ENCODE measurements at regions not wholly inside any gene's neighbourhood (a gene's known extent, or its start where the extent isn't known, plus 50 kb on each side); places are given as distances from the start of the nearest gene placed in this dataset.

DNA sequence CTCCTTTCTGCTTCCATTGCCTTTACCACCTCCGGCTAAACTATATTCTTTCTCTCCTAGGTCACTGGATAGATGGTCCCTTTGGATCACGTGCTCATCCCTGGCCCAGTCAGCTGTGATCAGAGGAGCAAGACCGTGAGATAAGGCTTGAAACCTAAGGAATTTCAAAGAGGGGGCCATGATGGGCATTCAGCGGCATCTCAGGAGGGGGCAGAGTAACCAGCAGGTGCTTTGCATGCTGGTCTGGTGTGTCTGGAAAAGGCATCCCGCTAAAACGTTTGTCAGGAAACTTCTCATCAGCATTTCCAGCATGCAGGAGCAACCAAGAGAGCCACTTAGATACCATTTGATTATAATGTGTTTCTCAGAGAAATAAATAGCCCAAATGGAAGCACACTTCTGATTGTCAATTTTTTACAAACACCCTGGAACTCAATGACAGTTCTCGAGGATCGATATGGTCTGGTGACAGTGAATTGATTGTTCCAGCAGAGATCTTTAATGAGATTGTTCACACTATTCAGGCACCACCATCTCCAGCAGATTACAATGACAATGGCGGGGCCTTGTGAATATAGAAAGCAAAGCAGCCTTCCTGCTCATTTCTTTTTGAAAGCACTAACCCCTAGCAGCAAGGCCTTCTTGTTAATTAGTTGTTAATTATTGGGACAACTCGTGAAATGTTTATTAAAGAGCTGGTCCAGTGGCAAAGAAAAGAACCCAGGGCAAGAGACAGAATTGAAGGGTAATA is 327.1 kb downstream of the PTTG2 start:
- no peaks in the 10 kb centered on the region; a peak in 1 of 5 replicates for H3K27me3 ChIP-seq (ENCODE audit: control insufficient read depth in 1 of 2, insufficient read depth in 2 of 2, low read length in 2 of 2)
- no peaks in the 10 kb centered on the region for H3K4me1 ChIP-seq (ENCODE audit: insufficient read depth, low read length)
- no peak overlapping the region for H3K27ac ChIP-seq (ENCODE audit: extremely low read length, insufficient read depth, low read length)
- H3K9ac ChIP-seq (ENCODE audit: insufficient read depth, low read depth, low read length) = no peak overlapping the region
- no peaks in the 10 kb centered on the region for H3K36me3 ChIP-seq (replicated peaks in 1 of 2; ENCODE audit: control insufficient read depth in 1 of 2, insufficient read depth in 2 of 2, low read length in 2 of 2)
- H4K20me1 ChIP-seq (ENCODE audit: insufficient read depth, low read length) = no peaks in the 10 kb centered on the region
- POLR2A ChIA-PET = no interaction called here
- H3K4me2 ChIP-seq (ENCODE audit: low read depth, low read length) = no peak overlapping the region
- 35% methylated on average over 10 of the region's 10 CpGs for WGBS (ENCODE audit: low lambda C conversion rate)
- intact Hi-C loops (cut with micrococcal nuclease; ENCODE audit: unreplicated experiment) (no loop called here), in situ Hi-C loops (cut with HindIII; ENCODE audit: extremely low pct_ligation_motif_present, low pct_unique_long_range_greater_than_20kb) (no loop called here)
- no peak for ATAC-seq
- no TSS peak for BruUV-seq (replicated peaks)
- H3K4me3 ChIP-seq (replicated peaks in 1 of 3; ENCODE audit: insufficient read depth in 1 of 3, low read depth in 2 of 3, low read length in 3 of 3) = no peak overlapping the region
- H3K79me2 ChIP-seq (ENCODE audit: insufficient read depth, low read length) = no peaks in the 10 kb centered on the region
- CTCF ChIA-PET (ENCODE audit: low intra/inter-chr PET ratio, low total read pairs) = no interaction called here
- TF ChIP-seq RBM39 (IDR thresholded peaks at IDR 0.05; ENCODE audit: low read depth, low read length, poor library complexity, severe bottlenecking) = no peak
- no peak for FAIRE-seq
- DNase-seq (ENCODE audit: low spot score) = no peak
- no peak overlapping the region for H2AFZ ChIP-seq (ENCODE audit: low read length)
- no peaks in the 10 kb centered on the region for H3K9me3 ChIP-seq (ENCODE audit: low read length)

DNA sequence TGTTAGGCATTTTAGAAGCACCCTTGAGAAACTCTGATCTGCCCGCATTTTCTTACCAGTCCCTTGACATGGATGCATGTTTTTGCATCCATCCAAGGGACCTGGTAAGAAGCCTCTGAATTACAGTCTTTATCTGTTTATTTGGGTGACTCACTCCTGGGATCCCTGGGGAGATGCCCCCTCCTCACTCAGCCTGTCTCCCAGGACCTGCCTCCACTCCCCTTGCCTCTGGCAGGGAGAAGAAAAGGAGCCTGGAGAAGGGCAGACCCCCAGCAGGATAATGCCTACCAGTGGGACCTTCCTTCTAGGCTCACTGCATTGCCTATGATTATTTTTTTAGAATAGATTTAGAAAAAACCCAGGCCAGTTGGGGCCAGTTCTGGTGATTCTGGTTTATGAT is 329.4 kb downstream of the PTTG2 start:
- Histone ChIP-seq H3K79me2 (ENCODE audit: insufficient read depth, low read length) (no peaks in the 10 kb centered on the region), H3K9ac (ENCODE audit: insufficient read depth, low read depth, low read length) (no peak overlapping the region), H3K27ac (ENCODE audit: extremely low read length, insufficient read depth, low read length) (no peak overlapping the region), H2AFZ (ENCODE audit: low read length) (no peak overlapping the region), H3K4me1 (ENCODE audit: insufficient read depth, low read length) (no peaks in the 10 kb centered on the region), H3K4me2 (ENCODE audit: low read depth, low read length) (no peak overlapping the region), H3K36me3 (replicated peaks in 1 of 2; ENCODE audit: control insufficient read depth in 1 of 2, insufficient read depth in 2 of 2, low read length in 2 of 2) (no peaks in the 10 kb centered on the region), H3K4me3 (replicated peaks in 1 of 3; ENCODE audit: insufficient read depth in 1 of 3, low read depth in 2 of 3, low read length in 3 of 3) (no peak overlapping the region), H4K20me1 (ENCODE audit: insufficient read depth, low read length) (no peaks in the 10 kb centered on the region), H3K9me3 (ENCODE audit: low read length) (peaks cover 12% of the 10 kb centered on the region; the same call in 1 of the 2 replicates), H3K27me3 (ENCODE audit: control insufficient read depth in 1 of 2, insufficient read depth in 2 of 2, low read length in 2 of 2) (no peaks in the 10 kb centered on the region)
- intact Hi-C loops (cut with micrococcal nuclease; ENCODE audit: unreplicated experiment) (no loop called here), in situ Hi-C loops (cut with HindIII; ENCODE audit: extremely low pct_ligation_motif_present, low pct_unique_long_range_greater_than_20kb) (no loop called here)
- 25% methylated on average over 1 of the region's 1 CpG for WGBS (ENCODE audit: low lambda C conversion rate)
- POLR2A ChIA-PET = no interaction called here
- FAIRE-seq (no peak), DNase-seq (ENCODE audit: low spot score) (no peak), ATAC-seq (no peak)
- TF ChIP-seq, protein P1, sequence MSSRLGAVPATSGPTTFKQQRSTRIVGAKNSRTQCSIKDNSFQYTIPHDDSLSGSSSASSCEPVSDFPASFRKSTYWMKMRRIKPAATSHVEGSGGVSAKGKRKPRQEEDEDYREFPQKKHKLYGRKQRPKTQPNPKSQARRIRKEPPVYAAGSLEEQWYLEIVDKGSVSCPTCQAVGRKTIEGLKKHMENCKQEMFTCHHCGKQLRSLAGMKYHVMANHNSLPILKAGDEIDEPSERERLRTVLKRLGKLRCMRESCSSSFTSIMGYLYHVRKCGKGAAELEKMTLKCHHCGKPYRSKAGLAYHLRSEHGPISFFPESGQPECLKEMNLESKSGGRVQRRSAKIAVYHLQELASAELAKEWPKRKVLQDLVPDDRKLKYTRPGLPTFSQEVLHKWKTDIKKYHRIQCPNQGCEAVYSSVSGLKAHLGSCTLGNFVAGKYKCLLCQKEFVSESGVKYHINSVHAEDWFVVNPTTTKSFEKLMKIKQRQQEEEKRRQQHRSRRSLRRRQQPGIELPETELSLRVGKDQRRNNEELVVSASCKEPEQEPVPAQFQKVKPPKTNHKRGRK (CRISPR knock-in tag; IDR thresholded peaks at IDR 0.05) = no peak
- no peak for TF ChIP-seq JUNB (CRISPR knock-in tag; IDR thresholded peaks at IDR 0.05; ENCODE audit: borderline replicate concordance)
- CTCF ChIA-PET (ENCODE audit: low intra/inter-chr PET ratio, low total read pairs) = no interaction called here
- BruUV-seq (replicated peaks) = no TSS peak
